HCT116 (cell line): ENCODE measurements at regions not wholly inside any gene's neighbourhood (a gene's known extent, or its start where the extent isn't known, plus 50 kb on each side); places are given as distances from the start of the nearest gene placed in this dataset.

ENCODE experiments used
- ATAC-seq: fragments of 200-7000 bp; cut with Tn5 transposase; 2 replicates; pipeline ENCODE4 v1.9.1; 2020; ENCODE audit warnings: mild to moderate bottlenecking, moderate library complexity
- BruUV-seq: library from RNA; stranded (reverse); fragments of 400-500 nt; replicated peaks from 2 replicates; lab custom pipeline; 2021; lab: Mats Ljungman, UMichigan
- CTCF ChIA-PET: fragments of 300-600 bp; sonication (Branson Sonifier 250); formaldehyde crosslinking; loops from one replicate; lab custom pipeline; 2021; ENCODE audit warnings: antibody characterized with exemption; lab: Charles Lee
- POLR2A ChIA-PET: fragments of 300-600, 350-600 bp; sonication (Branson Sonifier 250); formaldehyde crosslinking; loops from one replicate; lab custom pipeline; 2021; ENCODE audit warnings: antibody characterized with exemption; lab: Charles Lee
- RAD21 ChIA-PET, 2 experiments: fragments of 300-600 bp; sonication (Branson Sonifier 250); formaldehyde crosslinking; loops; one replicate each; lab custom pipeline; 2023; ENCODE audit warnings: low total read pairs in 2 of 2; ENCODE audit not compliant: uncharacterized antibody in 2 of 2, unreplicated experiment in 2 of 2, low non-redundant PET in 1 of 2; lab: Charles Lee
- DNase-seq: peaks from one replicate; pipeline ENCODE4 v3.0.0-alpha.2; 2010; ENCODE audit warnings: low read depth, low spot score
- H2AFZ ChIP-seq: fragments of 200-600 bp; shearing (Covaris generic), sonication (generic); 2 replicates; pipeline ENCODE4 v1.6.1; 2017; ENCODE audit warnings: low read depth, mixed run types, mixed read lengths, antibody characterized with exemption, low read length; ENCODE audit not compliant: poor library complexity, severe bottlenecking
- H3K27ac ChIP-seq: 2 replicates; pipeline ENCODE4 v1.5.1; 2012; ENCODE audit warnings: low read depth, low read length
- H3K27me3 ChIP-seq: fragments of 200-600 bp; sonication (generic); 2 replicates; pipeline ENCODE4 v1.6.1; 2016; ENCODE audit warnings: mixed run types, low read length, mixed read lengths; ENCODE audit not compliant: insufficient read depth
- H3K36me3 ChIP-seq, 2 experiments: fragments of 200-500 bp in 1 of 2; fragments of 200-600 bp in 1 of 2; sonication (Bioruptor generic) in 1 of 2; sonication (generic) in 1 of 2; 2 replicates each; pipeline versions ENCODE4 v1.5.1 to v1.6.1; 2014 to 2016; ENCODE audit warnings: low read length in 2 of 2, inconsistent platforms in 1 of 2, mixed read lengths in 1 of 2, mixed run types in 1 of 2; ENCODE audit not compliant: insufficient read depth in 2 of 2, control insufficient read depth in 1 of 2
- H3K4me1 ChIP-seq, 2 experiments: fragments of 200-600 bp in 1 of 2; sonication (generic) in 1 of 2; 2 replicates each; pipeline versions ENCODE4 v1.5.1 to v1.6.1; 2012 to 2017; ENCODE audit warnings: low read length in 2 of 2, inconsistent platforms in 1 of 2, mild to moderate bottlenecking in 1 of 2, mixed read lengths in 1 of 2, mixed run types in 1 of 2, moderate library complexity in 1 of 2; ENCODE audit not compliant: insufficient read depth in 2 of 2, control insufficient read depth in 1 of 2
- H3K4me2 ChIP-seq: fragments of 200-600 bp; sonication (generic); 2 replicates; pipeline ENCODE4 v1.6.1; 2017; ENCODE audit warnings: mixed run types, low read length, mixed read lengths
- H3K4me3 ChIP-seq, 2 experiments: fragments of 200-600 bp in 1 of 2; sonication (generic) in 1 of 2; replicated peaks in 1 of 2; 2 replicates each; pipeline ENCODE4 v1.5.1; 2011 to 2016; ENCODE audit warnings: low read length in 2 of 2, control low read depth in 1 of 2, low read depth in 1 of 2, mild to moderate bottlenecking in 1 of 2, mixed read lengths in 1 of 2, mixed run types in 1 of 2
- H3K79me2 ChIP-seq: fragments of 200-600 bp; sonication (generic); 2 replicates; pipeline ENCODE4 v1.6.1; 2017; ENCODE audit warnings: mild to moderate bottlenecking, mixed run types, low read length, moderate library complexity, mixed read lengths; ENCODE audit not compliant: insufficient read depth
- H3K9ac ChIP-seq: fragments of 200-600 bp; sonication (generic); 2 replicates; pipeline ENCODE4 v1.6.1; 2016; ENCODE audit warnings: low read length, mixed read lengths
- H3K9me2 ChIP-seq: fragments of 200-600 bp; sonication (generic), shearing (Covaris generic); 2 replicates; pipeline ENCODE4 v1.6.1; 2017; ENCODE audit warnings: mixed run types, mild to moderate bottlenecking, moderate library complexity; ENCODE audit not compliant: insufficient read depth
- H3K9me3 ChIP-seq, 2 experiments: fragments of 200-500 bp in 1 of 2; fragments of 200-600 bp in 1 of 2; sonication (Bioruptor generic) in 1 of 2; sonication (generic) in 1 of 2; 2 replicates each; pipeline ENCODE4 v1.6.1; 2014 to 2017; ENCODE audit warnings: low read length in 2 of 2, mixed read lengths in 2 of 2, inconsistent platforms in 1 of 2, low read depth in 1 of 2, mild to moderate bottlenecking in 1 of 2, mixed run types in 1 of 2, moderate library complexity in 1 of 2; ENCODE audit not compliant: control insufficient read depth in 1 of 2, insufficient read depth in 1 of 2
- H4K20me1 ChIP-seq: fragments of 200-600 bp; sonication (generic), shearing (Covaris generic); 2 replicates; pipeline ENCODE4 v1.6.1; 2017; ENCODE audit warnings: mixed run types, mild to moderate bottlenecking, moderate library complexity; ENCODE audit not compliant: insufficient read depth
- EGR1 ChIP-seq: IDR thresholded peaks from 2 replicates; pipeline ENCODE4 v1.6.1; 2012; ENCODE audit warnings: low read depth
- ELF1 ChIP-seq: IDR thresholded peaks from 2 replicates; pipeline ENCODE4 v1.6.1; 2012; ENCODE audit warnings: low read depth, borderline replicate concordance
- JUND ChIP-seq: IDR thresholded peaks from 2 replicates; pipeline ENCODE4 v1.6.1; 2012
- POLR2AphosphoS5 ChIP-seq: IDR thresholded peaks from 2 replicates; pipeline ENCODE4 v1.6.1; 2011; ENCODE audit warnings: mild to moderate bottlenecking, low read depth, low read length, moderate library complexity
- RAD21 ChIP-seq: IDR thresholded peaks from 2 replicates; pipeline ENCODE4 v1.6.1; 2012; ENCODE audit warnings: low read depth, mild to moderate bottlenecking
- REST ChIP-seq: IDR thresholded peaks from 2 replicates; pipeline ENCODE4 v1.6.1; 2012; ENCODE audit warnings: low read depth
- SIN3A ChIP-seq: IDR thresholded peaks from 2 replicates; pipeline ENCODE4 v1.6.1; 2012; ENCODE audit warnings: low read depth
- SP1 ChIP-seq: IDR thresholded peaks from 2 replicates; pipeline ENCODE4 v1.6.1; 2012; ENCODE audit warnings: low read depth
- SRF ChIP-seq: IDR thresholded peaks from 2 replicates; pipeline ENCODE4 v1.6.1; 2012; ENCODE audit warnings: low read depth
- TCF7L2 ChIP-seq: IDR thresholded peaks from 2 replicates; pipeline ENCODE4 v1.7.0; 2011; ENCODE audit warnings: borderline replicate concordance, inconsistent platforms; ENCODE audit not compliant: insufficient read depth, insufficient read length; ENCODE audit errors: extremely low read depth
- YY1 ChIP-seq: IDR thresholded peaks from 2 replicates; pipeline ENCODE4 v1.6.1; 2011; ENCODE audit warnings: low read length, low read depth, moderate library complexity, mild to moderate bottlenecking; ENCODE audit not compliant: insufficient replicate concordance; ENCODE audit errors: extremely low read depth
- ZBTB33 ChIP-seq: IDR thresholded peaks from 2 replicates; pipeline ENCODE4 v1.6.1; 2011; ENCODE audit warnings: mild to moderate bottlenecking, low read length, moderate library complexity; ENCODE audit not compliant: insufficient replicate concordance; ENCODE audit errors: extremely low read depth
- ZFX ChIP-seq: fragments of 450-650 bp; IDR thresholded peaks from 2 replicates; pipeline ENCODE4 v1.6.1; 2017
- ZNF274 ChIP-seq: fragments of 200-500 bp; sonication (Bioruptor generic); IDR thresholded peaks from 2 replicates; pipeline ENCODE4 v1.6.1; 2014; ENCODE audit warnings: mild to moderate bottlenecking, low read depth, low read length, inconsistent platforms
- intact Hi-C: fragments of 100-400 bp; cut with micrococcal nuclease; formaldehyde crosslinking; loops from 2 replicates; pipeline ENCODE4 v1.10.0; 2022

GRCh38 chr14:103206023-103206481 is 82.8 kb downstream of the TNFAIP2 start:
- H3K36me3 ChIP-seq: no peaks in the 10 kb centered on the region
- POLR2A ChIA-PET: no interaction called here
- intact Hi-C loops: no loop called here
- no TSS peak for BruUV-seq
- no peak overlapping the region for H3K4me2 ChIP-seq
- H4K20me1 ChIP-seq: no peaks in the 10 kb centered on the region
- peaks cover 10 to 25% of the 10 kb centered on the region in 2 experiments; a peak in 2 of 4 replicates for H3K9me3 ChIP-seq
- no peaks in the 10 kb centered on the region for H3K4me1 ChIP-seq
- CTCF ChIA-PET: no interaction called here
- H3K79me2 ChIP-seq: no peaks in the 10 kb centered on the region
- no peak for DNase-seq
- no peak overlapping the region for H2AFZ ChIP-seq
- H3K4me3 ChIP-seq: no peak overlapping the region
- H3K27me3 ChIP-seq: no peaks in the 10 kb centered on the region
- no peak overlapping the region for H3K27ac ChIP-seq
- no peak for TF ChIP-seq YY1
- TF ChIP-seq TCF7L2: no peak
- no peak for TF ChIP-seq ELF1
- no peak for TF ChIP-seq ZNF274
- TF ChIP-seq POLR2AphosphoS5: no peak
- no peak for TF ChIP-seq SP1
- no peak for ATAC-seq
- no peak overlapping the region for H3K9ac ChIP-seq
- no peaks in the 10 kb centered on the region for H3K9me2 ChIP-seq
- RAD21 ChIA-PET: no interaction called here

GRCh38 chr14:103206836-103207387 is 83.7 kb downstream of the TNFAIP2 start:
- DNase-seq (no peak), ATAC-seq (no peak)
- POLR2A ChIA-PET: no interaction called here
- H2AFZ ChIP-seq: no peak overlapping the region
- BruUV-seq: no TSS peak
- no peak overlapping the region for H3K27ac ChIP-seq
- no peaks in the 10 kb centered on the region for H4K20me1 ChIP-seq
- CTCF ChIA-PET: no interaction called here
- no peak overlapping the region for H3K9ac ChIP-seq
- H3K79me2 ChIP-seq: no peaks in the 10 kb centered on the region
- H3K9me2 ChIP-seq: no peaks in the 10 kb centered on the region
- H3K4me3 ChIP-seq: no peak overlapping the region
- intact Hi-C loops: no loop called here
- no peak overlapping the region for H3K4me2 ChIP-seq
- RAD21 ChIA-PET: no interaction called here
- H3K9me3 ChIP-seq: peaks cover 5 to 22% of the 10 kb centered on the region in 2 experiments; a peak in 2 of 4 replicates
- H3K36me3 ChIP-seq: no peaks in the 10 kb centered on the region
- no peaks in the 10 kb centered on the region for H3K27me3 ChIP-seq
- no peaks in the 10 kb centered on the region for H3K4me1 ChIP-seq
- TF ChIP-seq SIN3A (no peak), YY1 (no peak), SRF (no peak), REST (no peak), EGR1 (no peak), SP1 (no peak), TCF7L2 (no peak), ZFX (no peak), RAD21 (no peak), JUND (no peak), ZBTB33 (no peak)
